Naive thymus-derived CD4-positive, alpha-beta T cell (primary cell): ENCODE measurements at regions not wholly inside any gene's neighbourhood (a gene's known extent, or its start where the extent isn't known, plus 50 kb on each side); places are given as distances from the start of the nearest gene placed in this dataset.

Source experiments
- ATAC-seq: fragments of 150-1000 bp; cut with Tn5 transposase; 2 replicates; pipeline ENCODE4 v1.10.0; 2021; ENCODE audit warnings: mild to moderate bottlenecking, moderate library complexity
- CTCF ChIA-PET: fragments of 350-600 bp; sonication (Branson Sonifier 250); formaldehyde crosslinking; loops from one replicate; lab custom pipeline; 2021; ENCODE audit warnings: antibody characterized with exemption; lab: Charles Lee
- POLR2A ChIA-PET: fragments of 350-600 bp; sonication (Branson Sonifier 250); formaldehyde crosslinking; loops from one replicate; lab custom pipeline; 2021; ENCODE audit warnings: antibody characterized with exemption, inconsistent platforms; lab: Charles Lee
- DNase-seq, 9 donors: peaks; one replicate each; pipeline versions ENCODE4 v3.0.0 to v3.0.0-alpha.2; 2020 to 2022; ENCODE audit warnings: mixed read lengths in 1 of 9
- H3K27ac ChIP-seq: one replicate; pipeline ENCODE4 v1.7.0; 2013; ENCODE audit warnings: mild to moderate bottlenecking, low read depth, low read length, moderate library complexity
- H3K27me3 ChIP-seq, 2 donors: one replicate each; pipeline ENCODE4 v1.7.0; 2013; ENCODE audit warnings: low read length in 2 of 2, mild to moderate bottlenecking in 2 of 2, moderate library complexity in 2 of 2; ENCODE audit not compliant: control insufficient read depth in 2 of 2, insufficient read depth in 2 of 2
- H3K36me3 ChIP-seq, 3 experiments: 1 replicate in 2 of 3; 2 replicates in 1 of 3; pipeline ENCODE4 v1.7.0; 2013; ENCODE audit warnings: low read length in 3 of 3, mild to moderate bottlenecking in 3 of 3, moderate library complexity in 1 of 3; ENCODE audit not compliant: insufficient read depth in 3 of 3, control insufficient read depth in 2 of 3
- H3K4me1 ChIP-seq, 2 donors: one replicate each; pipeline ENCODE4 v1.7.0; 2013; ENCODE audit warnings: low read length in 2 of 2, mild to moderate bottlenecking in 2 of 2, moderate library complexity in 1 of 2; ENCODE audit not compliant: control insufficient read depth in 2 of 2, insufficient read depth in 2 of 2
- H3K4me3 ChIP-seq: 2 replicates; pipeline ENCODE4 v1.7.0; 2013; ENCODE audit warnings: mild to moderate bottlenecking, low read length
- H3K9me3 ChIP-seq, 3 experiments: 1 replicate in 2 of 3; 2 replicates in 1 of 3; pipeline ENCODE4 v1.7.0; 2013; ENCODE audit warnings: low read length in 3 of 3; ENCODE audit not compliant: control insufficient read depth in 2 of 3
- H3K27ac Mint-ChIP-seq, 9 donors: one replicate each; pipeline ENCODE4 v1.8.0; 2020 to 2022; ENCODE audit warnings: mixed read lengths in 9 of 9, mild to moderate bottlenecking in 8 of 9, moderate library complexity in 5 of 9, inconsistent platforms in 2 of 9
- H3K27me3 Mint-ChIP-seq, 5 donors: one replicate each; pipeline ENCODE4 v1.8.0; 2021 to 2022; ENCODE audit warnings: mixed read lengths in 5 of 5, mild to moderate bottlenecking in 1 of 5
- H3K36me3 Mint-ChIP-seq, 5 donors: one replicate each; pipeline ENCODE4 v1.8.0; 2020 to 2022; ENCODE audit warnings: mixed read lengths in 5 of 5, mild to moderate bottlenecking in 3 of 5, inconsistent platforms in 1 of 5
- H3K4me1 Mint-ChIP-seq, 7 donors: one replicate each; pipeline ENCODE4 v1.8.0; 2020 to 2022; ENCODE audit warnings: mixed read lengths in 7 of 7, mild to moderate bottlenecking in 3 of 7, inconsistent platforms in 1 of 7
- H3K4me3 Mint-ChIP-seq, 10 donors: one replicate each; pipeline ENCODE4 v1.8.0; 2020 to 2022; ENCODE audit warnings: mild to moderate bottlenecking in 10 of 10, mixed read lengths in 10 of 10, moderate library complexity in 6 of 10, inconsistent platforms in 2 of 10
- H3K9me3 Mint-ChIP-seq, 11 donors: one replicate each; pipeline ENCODE4 v1.8.0; 2020 to 2022; ENCODE audit warnings: mixed read lengths in 11 of 11, mild to moderate bottlenecking in 4 of 11, inconsistent platforms in 1 of 11, moderate library complexity in 1 of 11
- intact Hi-C, 2 donors: fragments of 100-400 bp; cut with micrococcal nuclease; formaldehyde crosslinking; loops; one replicate each; pipeline ENCODE4 v1.15.1; 2023

- Mint-ChIP-seq H3K9me3 (peaks cover 0 to 11% (median 0%) of the 10 kb centered on the region in 11 donors), H3K27ac (peak overlapping the region in 8 of 9 donors; percentile 14 to 97 (median 50)), H3K27me3 (no peaks in the 10 kb centered on the region), H3K4me3 (peak overlapping the region in 5 of 10 donors; percentile 17 to 44 (median 30)), H3K4me1 (peaks cover 50 to 88% (median 85%) of the 10 kb centered on the region in 7 donors), H3K36me3 (peaks cover 0 to 23% (median 3%) of the 10 kb centered on the region in 5 donors)
- H3K36me3 ChIP-seq, result no peaks in the 10 kb centered on the region
- no peaks in the 10 kb centered on the region for H3K9me3 ChIP-seq
- intact Hi-C loops, result loop anchor here in 1 of 2 donors (5.0 kb wide), 1 partner anchor 228 kb away; no protein-coding TSS in a partner anchor
- no peak overlapping the region for H3K4me3 ChIP-seq
- no peak overlapping the region for H3K27ac ChIP-seq
- ChIA-PET CTCF (interaction anchor here (0.6 to 7.7 kb wide), 5 partner anchors 23 to 146 kb away, joined by 3 to 71 read pairs (median 3); no protein-coding TSS in a partner anchor), POLR2A (interaction anchor here (0.6 to 7.7 kb wide), 13 partner anchors 8 to 146 kb away, joined by 3 to 56 read pairs (median 5); no protein-coding TSS in a partner anchor)
- H3K4me1 ChIP-seq, result peaks cover 13 to 71% of the 10 kb centered on the region in 2 donors
- no peak for ATAC-seq
- no peak for DNase-seq
- H3K27me3 ChIP-seq, result no peaks in the 10 kb centered on the region
Measured at GRCh38 chr2:196224756-196225155, 53.4 kb upstream of the STK17B start.

DNA sequence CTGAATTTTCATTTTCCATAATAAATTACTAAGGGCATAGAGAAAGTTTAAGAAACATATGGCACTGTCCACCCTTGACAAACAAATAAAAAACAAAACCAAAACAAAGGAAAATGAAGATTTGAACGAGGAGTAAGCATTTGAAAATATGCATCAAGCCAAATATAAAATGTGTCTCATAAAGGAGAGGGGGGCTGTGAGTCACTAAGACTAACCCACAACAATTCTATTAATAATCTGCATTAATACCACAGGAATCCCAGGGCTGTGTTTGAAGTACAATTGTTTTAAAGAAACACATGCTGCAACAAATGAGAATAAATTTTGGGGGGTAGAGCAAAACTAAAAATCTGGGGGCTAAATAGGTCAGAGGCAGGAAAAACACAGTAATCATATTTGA lies 53.8 kb upstream of the STK17B start:
- ChIA-PET POLR2A (interaction anchor here (0.6 to 2.9 kb wide), 8 partner anchors 9 to 55 kb away, joined by 3 to 11 read pairs (median 4); no protein-coding TSS in a partner anchor), CTCF (interaction anchor here (0.6 to 7.7 kb wide), 4 partner anchors 24 to 61 kb away, joined by 3 to 71 read pairs (median 3); no protein-coding TSS in a partner anchor)
- H3K4me1 ChIP-seq, result peaks cover 13 to 70% of the 10 kb centered on the region in 2 donors
- Mint-ChIP-seq H3K36me3 (peaks cover 0 to 23% (median 3%) of the 10 kb centered on the region in 5 donors), H3K27ac (peak overlapping the region in 7 of 9 donors; percentile 14 to 97 (median 50)), H3K4me3 (peak overlapping the region in 3 of 10 donors; percentile 17 to 37 (median 17)), H3K9me3 (peaks cover 0 to 11% (median 0%) of the 10 kb centered on the region in 11 donors), H3K4me1 (peaks cover 48 to 88% (median 85%) of the 10 kb centered on the region in 7 donors), H3K27me3 (no peaks in the 10 kb centered on the region)
- no peak for DNase-seq
- H3K4me3 ChIP-seq, result no peak overlapping the region
- intact Hi-C loops, result no loop called here
- no peak overlapping the region for H3K27ac ChIP-seq
- H3K27me3 ChIP-seq, result no peaks in the 10 kb centered on the region
- no peaks in the 10 kb centered on the region for H3K36me3 ChIP-seq
- no peak for ATAC-seq
- H3K9me3 ChIP-seq, result no peaks in the 10 kb centered on the region

DNA sequence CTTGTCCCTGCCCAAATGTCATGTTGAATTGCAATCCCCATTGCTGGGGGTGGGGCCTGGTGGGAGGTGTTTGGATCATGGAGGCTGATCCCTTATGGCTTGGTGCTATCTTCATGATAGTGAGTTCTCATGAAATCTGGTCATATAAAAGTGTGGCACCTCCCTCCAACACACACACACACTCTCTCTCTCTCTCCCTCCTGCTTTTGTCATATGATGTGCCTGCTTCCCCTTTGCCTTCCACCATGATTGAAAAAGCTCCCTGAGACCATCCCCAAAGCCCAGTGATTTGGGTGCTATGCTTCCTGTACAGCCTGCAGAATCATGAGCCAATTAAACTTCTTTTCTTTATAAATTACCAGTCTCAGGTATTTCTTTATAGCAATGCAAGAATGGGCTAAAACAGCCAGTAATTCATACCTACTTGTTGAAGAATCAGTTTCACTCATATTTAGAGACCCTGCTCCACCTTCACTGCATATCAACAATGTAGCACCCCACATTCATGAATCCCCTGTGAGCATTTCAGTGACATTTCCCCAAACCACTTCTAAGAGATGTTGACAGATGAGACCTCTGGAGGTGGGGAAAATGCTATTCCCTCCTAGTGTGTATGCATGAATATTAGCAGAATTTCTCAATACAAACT lies 54.8 kb upstream of the STK17B start:
- Histone ChIP-seq H3K4me3 (no peak overlapping the region), H3K36me3 (no peaks in the 10 kb centered on the region), H3K27me3 (no peaks in the 10 kb centered on the region), H3K27ac (peak overlapping the region; percentile 34), H3K9me3 (no peaks in the 10 kb centered on the region), H3K4me1 (peaks cover 13 to 66% of the 10 kb centered on the region in 2 donors)
- intact Hi-C loops, result loop anchor here in 1 of 2 donors (2.0 kb wide), 1 partner anchor 49 kb away; no protein-coding TSS in a partner anchor
- DNase-seq, result no peak
- Mint-ChIP-seq H3K36me3 (peaks cover 0 to 23% (median 3%) of the 10 kb centered on the region in 5 donors), H3K4me3 (peak overlapping the region in 9 of 10 donors; percentile 4 to 75 (median 47)), H3K27me3 (no peaks in the 10 kb centered on the region), H3K4me1 (peaks cover 44 to 87% (median 85%) of the 10 kb centered on the region in 7 donors), H3K27ac (peak overlapping the region; percentile 62 to 99 (median 93)), H3K9me3 (peaks cover 0 to 11% (median 0%) of the 10 kb centered on the region in 11 donors)
- POLR2A ChIA-PET, result interaction anchor here (0.6 to 10.7 kb wide), 8 partner anchors 8 to 148 kb away, joined by 3 to 97 read pairs (median 9); no protein-coding TSS in a partner anchor
- CTCF ChIA-PET, result interaction anchor here (0.6 to 1.7 kb wide), 5 partner anchors 8 to 45 kb away, joined by 3 to 6 read pairs (median 3); no protein-coding TSS in a partner anchor
- ATAC-seq, result no peak

DNA sequence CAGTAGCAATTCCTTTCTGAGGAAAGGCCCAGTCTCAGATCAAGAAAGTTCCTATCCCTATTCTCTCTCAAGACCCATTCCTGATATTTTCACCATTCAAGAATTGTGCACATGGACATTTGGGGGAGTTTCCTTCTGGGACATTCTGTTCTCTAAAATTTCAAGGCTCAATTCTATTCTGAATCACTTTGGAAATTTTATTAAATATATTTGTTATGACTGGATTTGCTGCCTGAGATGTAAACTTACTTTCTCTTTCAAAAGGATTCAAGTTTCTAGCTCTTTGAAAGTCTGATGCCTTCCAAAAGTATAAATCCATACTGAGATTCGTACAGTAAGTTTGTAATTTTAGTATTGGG lies 55.3 kb upstream of the STK17B start:
- H3K36me3 ChIP-seq, result no peaks in the 10 kb centered on the region
- H3K27me3 Mint-ChIP-seq, result no peaks in the 10 kb centered on the region
- peak overlapping the region; percentile 34 for H3K27ac ChIP-seq
- peak overlapping the region in 8 of 9 donors; percentile 63 to 99 (median 95) for H3K27ac Mint-ChIP-seq
- DNase-seq, result no peak
- ChIA-PET POLR2A (interaction anchor here (0.6 to 10.7 kb wide), 13 partner anchors 9 to 570 kb away, joined by 3 to 97 read pairs (median 4); partner anchors contain the start of gene SLC39A10), CTCF (interaction anchor here (0.6 to 1.7 kb wide), 6 partner anchors 9 to 149 kb away, joined by 3 to 6 read pairs (median 4); no protein-coding TSS in a partner anchor)
- H3K4me1 Mint-ChIP-seq, result peaks cover 44 to 92% (median 89%) of the 10 kb centered on the region in 7 donors
- H3K36me3 Mint-ChIP-seq, result peaks cover 0 to 23% (median 3%) of the 10 kb centered on the region in 5 donors
- H3K4me3 ChIP-seq, result no peak overlapping the region
- no peaks in the 10 kb centered on the region for H3K9me3 ChIP-seq
- peaks cover 0 to 11% (median 0%) of the 10 kb centered on the region in 11 donors for H3K9me3 Mint-ChIP-seq
- intact Hi-C loops, result loop anchor here in 1 of 2 donors (2.0 kb wide), 1 partner anchor 48 kb away; no protein-coding TSS in a partner anchor
- peaks cover 13 to 66% of the 10 kb centered on the region in 2 donors for H3K4me1 ChIP-seq
- ATAC-seq, result no peak
- peak overlapping the region in 8 of 10 donors; percentile 7 to 75 (median 30) for H3K4me3 Mint-ChIP-seq
- H3K27me3 ChIP-seq, result no peaks in the 10 kb centered on the region

GRCh38 chr2:196229013-196229412 lies 57.6 kb upstream of the STK17B start:
- peak overlapping the region in 8 of 10 donors; percentile 8 to 73 (median 30) for H3K4me3 Mint-ChIP-seq
- no peaks in the 10 kb centered on the region for H3K36me3 ChIP-seq
- H3K4me3 ChIP-seq, result no peak overlapping the region
- H3K27ac Mint-ChIP-seq, result peak overlapping the region; percentile 71 to 99 (median 97)
- H3K4me1 ChIP-seq, result peaks cover 26 to 83% of the 10 kb centered on the region in 2 donors
- H3K4me1 Mint-ChIP-seq, result peaks cover 36 to 98% (median 95%) of the 10 kb centered on the region in 7 donors
- intact Hi-C loops, result no loop called here
- CTCF ChIA-PET, result interaction anchor here (0.9 to 4.6 kb wide), 5 partner anchors 8 to 151 kb away, joined by 3 to 21 read pairs (median 4); no protein-coding TSS in a partner anchor
- ATAC-seq (no peak), DNase-seq (no peak)
- POLR2A ChIA-PET, result interaction anchor here (0.6 to 10.7 kb wide), 14 partner anchors 10 to 74 kb away, joined by 3 to 97 read pairs (median 6); partner anchors contain the start of gene STK17B
- no peaks in the 10 kb centered on the region for H3K27me3 ChIP-seq
- peaks cover 0 to 18% (median 3%) of the 10 kb centered on the region in 5 donors for H3K36me3 Mint-ChIP-seq
- no peaks in the 10 kb centered on the region for H3K9me3 ChIP-seq
- no peaks in the 10 kb centered on the region for H3K27me3 Mint-ChIP-seq
- H3K27ac ChIP-seq, result peak overlapping the region; percentile 84
- H3K9me3 Mint-ChIP-seq, result peaks cover 0 to 5% (median 0%) of the 10 kb centered on the region in 11 donors
